Stimulated activated naive CD8-positive, alpha-beta T cell treated with anti-CD3 and anti-CD28 coated beads, Interleukin-15, Interleukin-2, amounts not matched to agents 100 ng/mL and 50 ng/mL, for 24 hours (primary cell): ENCODE measurements at regions not wholly inside any gene's neighbourhood (a gene's known extent, or its start where the extent isn't known, plus 50 kb on each side); places are given as distances from the start of the nearest gene placed in this dataset.
"Not testable (repeated sequence)": the region's sequence is repeated elsewhere in the genome, so short reads cannot be mapped to it uniquely, and the experiment has no call there.

Experiments used
- H3K27ac Mint-ChIP-seq: one replicate; pipeline ENCODE4 v1.8.0; 2021; ENCODE audit warnings: mild to moderate bottlenecking, mixed read lengths
- H3K27me3 Mint-ChIP-seq: one replicate; pipeline ENCODE4 v1.8.0; 2021; ENCODE audit warnings: mixed read lengths
- H3K36me3 Mint-ChIP-seq: one replicate; pipeline ENCODE4 v1.8.0; 2021; ENCODE audit warnings: low read depth, mixed read lengths
- H3K4me1 Mint-ChIP-seq: one replicate; pipeline ENCODE4 v1.8.0; 2021; ENCODE audit warnings: low read depth, mixed read lengths
- H3K4me3 Mint-ChIP-seq: one replicate; pipeline ENCODE4 v1.8.0; 2021; ENCODE audit warnings: mild to moderate bottlenecking, mixed read lengths
- H3K9me3 Mint-ChIP-seq: one replicate; pipeline ENCODE4 v1.8.0; 2021; ENCODE audit warnings: mixed read lengths

DNA sequence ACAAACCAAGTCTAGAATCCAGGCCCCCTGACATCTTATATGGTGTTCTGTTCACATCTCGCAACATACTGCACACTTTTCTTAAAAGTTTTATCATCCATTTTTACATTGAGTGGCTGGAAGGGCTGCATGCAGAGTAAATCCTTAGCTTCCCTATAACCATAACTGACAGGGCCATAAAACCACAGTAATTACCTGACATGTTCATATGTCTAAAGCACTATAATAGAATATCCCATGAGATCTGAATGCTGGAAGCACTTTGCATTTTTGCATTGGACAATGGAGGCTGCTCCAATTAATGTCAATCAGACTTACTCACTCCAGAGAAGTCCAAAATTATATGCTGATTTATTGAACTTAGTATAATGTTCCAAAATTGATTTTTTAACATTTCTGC, 86.6 kb upstream of the HES1 start:
- no peaks in the 10 kb centered on the region for H3K4me1 Mint-ChIP-seq
- H3K27ac Mint-ChIP-seq: no peak overlapping the region
- no peak overlapping the region for H3K4me3 Mint-ChIP-seq
- peaks cover 10% of the 10 kb centered on the region for H3K36me3 Mint-ChIP-seq
- H3K9me3 Mint-ChIP-seq: peaks cover 12% of the 10 kb centered on the region
- H3K27me3 Mint-ChIP-seq: peaks cover 13% of the 10 kb centered on the region

DNA sequence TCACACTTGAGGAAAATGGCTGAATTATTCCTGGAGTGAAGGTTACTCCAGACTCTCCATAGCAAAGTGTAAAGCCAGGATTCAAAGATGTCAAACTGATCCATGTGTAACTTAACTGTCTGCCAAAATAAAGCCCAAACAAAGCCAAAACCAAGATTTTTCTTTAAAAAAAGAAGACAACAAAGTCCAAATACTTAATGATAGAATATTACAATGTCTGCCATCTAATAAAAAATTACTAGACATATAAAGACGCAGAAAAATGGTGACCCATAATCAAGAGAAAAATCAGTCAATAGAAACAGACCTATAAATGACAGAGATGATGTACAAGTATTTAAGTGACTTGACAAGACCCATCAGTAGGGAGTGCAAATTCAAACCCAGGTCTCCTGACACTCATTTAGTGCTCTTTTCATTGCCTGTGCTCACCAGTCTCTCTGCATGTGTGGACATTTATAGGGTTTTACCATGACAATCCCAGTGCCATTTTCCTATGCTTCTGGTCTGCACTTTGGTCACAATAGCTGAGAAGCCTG, 85.1 kb upstream of the HES1 start:
- H3K4me1 Mint-ChIP-seq: no peaks in the 10 kb centered on the region

DNA sequence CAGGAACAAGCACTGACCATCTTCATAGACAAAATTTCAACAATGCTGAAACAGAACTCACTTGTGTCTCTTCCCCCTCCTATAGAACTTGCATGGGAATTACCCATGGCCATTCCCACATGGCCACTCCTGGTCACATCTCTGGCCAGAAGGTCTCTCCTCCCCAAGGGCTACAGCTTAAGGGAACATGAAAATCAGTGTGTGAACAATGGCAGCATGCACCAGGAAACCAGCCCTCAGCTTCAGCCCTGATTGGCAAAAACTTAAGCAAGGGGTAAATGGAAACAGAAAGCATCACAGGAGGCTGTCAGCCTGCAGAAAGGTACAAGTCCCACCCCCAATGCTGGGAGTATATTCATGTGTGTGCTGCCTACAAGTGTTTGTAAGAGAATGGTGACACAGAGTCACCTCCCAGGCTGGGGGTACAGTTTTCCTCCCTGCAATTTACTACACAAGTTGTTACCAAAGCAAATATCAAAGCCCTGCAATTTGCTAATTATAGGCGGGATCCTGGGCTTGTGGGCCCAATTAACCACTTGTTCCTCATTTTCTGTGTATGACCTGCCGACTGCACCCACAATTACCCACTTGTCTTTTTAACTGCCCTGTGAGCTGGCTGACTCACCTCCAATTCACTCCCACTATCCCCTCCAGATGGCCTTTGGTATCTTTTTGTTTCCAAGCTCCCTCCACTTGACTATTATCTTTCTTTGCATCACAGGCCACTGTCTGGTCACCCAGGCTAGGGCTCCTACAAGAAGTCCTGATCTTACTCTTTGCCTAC, 84.4 kb upstream of the HES1 start:
- peaks cover 3% of the 10 kb centered on the region for H3K4me1 Mint-ChIP-seq
- H3K4me3 Mint-ChIP-seq: no peak overlapping the region
- H3K36me3 Mint-ChIP-seq: peaks cover 10% of the 10 kb centered on the region
- H3K27me3 Mint-ChIP-seq: peaks cover 16% of the 10 kb centered on the region
- H3K9me3 Mint-ChIP-seq: peaks cover 12% of the 10 kb centered on the region
- H3K27ac Mint-ChIP-seq: no peak overlapping the region

More for the DNA sequence above, 85.1 kb upstream of the HES1 start:
- Mint-ChIP-seq H3K27me3 (peaks cover 13% of the 10 kb centered on the region), H3K4me3 (no peak overlapping the region), H3K27ac (no peak overlapping the region), H3K9me3 (peaks cover 12% of the 10 kb centered on the region), H3K36me3 (peaks cover 10% of the 10 kb centered on the region)

GRCh38 chr3:194053136-194053535, 82.8 kb upstream of the HES1 start:
- Mint-ChIP-seq H3K27ac (no peak overlapping the region), H3K36me3 (peaks cover 10% of the 10 kb centered on the region), H3K9me3 (peaks cover 12% of the 10 kb centered on the region), H3K4me1 (peaks cover 15% of the 10 kb centered on the region), H3K4me3 (no peak overlapping the region), H3K27me3 (peaks cover 28% of the 10 kb centered on the region)

- H3K36me3 Mint-ChIP-seq: peaks cover 10% of the 10 kb centered on the region
- no peak overlapping the region for H3K27ac Mint-ChIP-seq
- H3K4me1 Mint-ChIP-seq: peaks cover 16% of the 10 kb centered on the region
- peaks cover 12% of the 10 kb centered on the region for H3K9me3 Mint-ChIP-seq
- H3K27me3 Mint-ChIP-seq: peaks cover 26% of the 10 kb centered on the region
- H3K4me3 Mint-ChIP-seq: no peak overlapping the region
Observed at GRCh38 chr3:194054016-194054415, 81.9 kb upstream of the HES1 start.

GRCh38 chr3:194054540-194054939, 81.4 kb upstream of the HES1 start:
- peaks cover 10% of the 10 kb centered on the region for H3K36me3 Mint-ChIP-seq
- H3K27ac Mint-ChIP-seq: no peak overlapping the region
- H3K4me3 Mint-ChIP-seq: no peak overlapping the region
- peaks cover 24% of the 10 kb centered on the region for H3K27me3 Mint-ChIP-seq
- peaks cover 16% of the 10 kb centered on the region for H3K4me1 Mint-ChIP-seq
- peaks cover 12% of the 10 kb centered on the region for H3K9me3 Mint-ChIP-seq

DNA sequence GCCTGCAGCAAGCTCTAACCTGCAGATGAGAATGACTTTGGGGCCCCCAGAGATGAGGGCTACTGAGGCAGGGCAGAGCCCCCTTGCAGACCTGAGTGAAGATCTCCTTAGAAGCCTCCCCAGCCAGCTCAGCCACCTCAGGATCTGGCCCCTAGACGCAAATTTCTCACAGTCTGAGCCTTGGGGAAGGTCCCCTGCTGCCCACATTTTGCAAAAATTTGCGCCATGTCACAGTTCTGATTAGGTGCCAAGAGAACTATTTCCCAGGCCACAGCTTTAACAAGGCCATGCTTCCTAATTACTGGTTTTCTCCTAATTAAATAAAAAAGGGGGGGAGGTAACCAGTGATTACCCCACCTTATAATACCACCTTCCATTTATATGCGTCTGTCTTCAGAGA, 81.0 kb upstream of the HES1 start:
- Mint-ChIP-seq H3K27ac (no peak overlapping the region), H3K36me3 (peaks cover 10% of the 10 kb centered on the region), H3K9me3 (peaks cover 12% of the 10 kb centered on the region), H3K4me3 (no peak overlapping the region), H3K27me3 (peaks cover 24% of the 10 kb centered on the region), H3K4me1 (peaks cover 16% of the 10 kb centered on the region)

DNA sequence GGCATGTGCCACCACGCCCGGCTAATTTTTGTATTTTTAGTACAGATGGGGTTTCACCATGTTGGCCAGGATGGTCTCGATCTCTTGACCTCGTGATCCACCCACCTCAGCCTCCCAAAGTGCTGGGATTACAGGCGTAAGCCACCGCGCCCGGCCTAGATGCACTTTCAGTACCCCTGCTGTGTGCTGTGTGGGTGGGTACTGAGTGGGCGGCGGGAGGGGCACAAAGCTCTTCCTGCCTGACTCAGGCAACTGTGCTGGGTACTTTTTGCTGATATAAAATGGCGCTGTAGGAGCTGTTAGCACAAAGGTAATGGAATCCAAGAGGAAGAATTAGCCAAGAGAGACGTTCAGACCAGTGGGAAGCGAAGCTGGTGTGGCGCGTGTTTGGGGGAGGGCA, 79.6 kb upstream of the HES1 start:
- H3K27ac Mint-ChIP-seq, H3K36me3 Mint-ChIP-seq, H3K9me3 Mint-ChIP-seq, H3K4me3 Mint-ChIP-seq: not testable (repeated sequence)
- Mint-ChIP-seq H3K4me1 (peaks cover 16% of the 10 kb centered on the region), H3K27me3 (peaks cover 24% of the 10 kb centered on the region)

- H3K36me3 Mint-ChIP-seq: peaks cover 2% of the 10 kb centered on the region
Observed at GRCh38 chr3:194056731-194057415, 79.1 kb upstream of the HES1 start.

DNA sequence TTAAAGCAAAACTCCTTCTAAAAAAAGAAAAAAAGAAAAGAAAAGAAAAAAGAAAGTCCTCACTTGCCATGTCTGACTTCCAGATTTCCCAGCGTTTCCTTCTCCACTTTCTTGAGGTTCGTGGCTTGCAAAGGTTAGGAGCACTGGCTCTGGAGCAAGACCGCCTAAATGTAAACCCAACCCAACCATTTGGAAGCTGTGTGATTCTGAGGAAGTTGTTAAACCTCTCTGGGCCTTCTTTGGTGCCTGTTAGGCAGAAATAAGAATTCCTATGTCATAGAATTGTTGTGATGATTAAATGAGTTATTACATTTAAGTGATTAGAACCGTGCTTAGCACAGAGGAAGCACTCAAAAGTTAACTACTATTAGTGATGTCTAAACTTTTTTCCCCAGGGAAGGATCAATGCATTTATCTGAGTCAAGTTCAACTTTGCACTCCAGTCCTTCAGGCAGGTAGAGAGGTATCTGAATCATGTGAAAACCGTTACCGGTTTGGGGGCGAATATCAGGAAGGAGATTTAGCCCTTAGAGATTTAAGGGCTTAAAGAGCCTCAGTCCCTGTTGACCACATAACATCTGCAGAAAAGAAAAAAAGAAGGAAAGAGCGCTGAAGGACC, 78.3 kb upstream of the HES1 start:
- peaks cover 19% of the 10 kb centered on the region for H3K27me3 Mint-ChIP-seq
- H3K9me3 Mint-ChIP-seq: no peaks in the 10 kb centered on the region
- H3K27ac Mint-ChIP-seq: no peak overlapping the region
- peaks cover 16% of the 10 kb centered on the region for H3K4me1 Mint-ChIP-seq
- no peaks in the 10 kb centered on the region for H3K36me3 Mint-ChIP-seq
- peak overlapping the region; percentile 72 for H3K4me3 Mint-ChIP-seq

More at GRCh38 chr3:194056731-194057415, 79.1 kb upstream of the HES1 start:
- no peak overlapping the region for H3K27ac Mint-ChIP-seq
- no peak overlapping the region for H3K4me3 Mint-ChIP-seq
- peaks cover 22% of the 10 kb centered on the region for H3K27me3 Mint-ChIP-seq
- peaks cover 2% of the 10 kb centered on the region for H3K9me3 Mint-ChIP-seq
- H3K4me1 Mint-ChIP-seq: peaks cover 16% of the 10 kb centered on the region

DNA sequence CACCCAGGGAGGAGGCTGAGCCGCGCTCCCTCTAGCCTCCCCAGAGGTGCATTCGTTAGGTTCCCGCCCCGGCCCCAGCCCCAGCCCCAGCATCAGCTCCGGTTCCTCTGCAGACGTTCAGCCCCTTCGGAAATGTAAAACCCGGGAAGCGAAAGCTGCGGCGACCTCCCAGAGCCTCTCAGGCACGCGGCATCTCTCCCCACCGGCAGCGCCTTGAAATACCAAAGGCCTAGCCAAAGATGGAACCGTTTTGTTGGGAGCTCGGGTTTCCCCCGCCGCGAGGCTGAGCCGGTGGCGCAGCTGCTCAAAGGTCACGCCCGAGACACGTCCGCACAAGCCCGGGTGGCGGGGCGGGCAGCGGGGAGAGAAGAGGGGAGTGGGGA, 77.8 kb upstream of the HES1 start:
- Mint-ChIP-seq H3K4me1 (peaks cover 16% of the 10 kb centered on the region), H3K27ac (no peak overlapping the region), H3K9me3 (no peaks in the 10 kb centered on the region), H3K36me3 (no peaks in the 10 kb centered on the region), H3K4me3 (peak overlapping the region; percentile 72), H3K27me3 (peaks cover 16% of the 10 kb centered on the region)

GRCh38 chr3:194058753-194059152, 77.2 kb upstream of the HES1 start:
- peaks cover 15% of the 10 kb centered on the region for H3K27me3 Mint-ChIP-seq
- no peak overlapping the region for H3K4me3 Mint-ChIP-seq
- no peaks in the 10 kb centered on the region for H3K36me3 Mint-ChIP-seq
- no peaks in the 10 kb centered on the region for H3K9me3 Mint-ChIP-seq
- H3K4me1 Mint-ChIP-seq: peaks cover 16% of the 10 kb centered on the region
- no peak overlapping the region for H3K27ac Mint-ChIP-seq

DNA sequence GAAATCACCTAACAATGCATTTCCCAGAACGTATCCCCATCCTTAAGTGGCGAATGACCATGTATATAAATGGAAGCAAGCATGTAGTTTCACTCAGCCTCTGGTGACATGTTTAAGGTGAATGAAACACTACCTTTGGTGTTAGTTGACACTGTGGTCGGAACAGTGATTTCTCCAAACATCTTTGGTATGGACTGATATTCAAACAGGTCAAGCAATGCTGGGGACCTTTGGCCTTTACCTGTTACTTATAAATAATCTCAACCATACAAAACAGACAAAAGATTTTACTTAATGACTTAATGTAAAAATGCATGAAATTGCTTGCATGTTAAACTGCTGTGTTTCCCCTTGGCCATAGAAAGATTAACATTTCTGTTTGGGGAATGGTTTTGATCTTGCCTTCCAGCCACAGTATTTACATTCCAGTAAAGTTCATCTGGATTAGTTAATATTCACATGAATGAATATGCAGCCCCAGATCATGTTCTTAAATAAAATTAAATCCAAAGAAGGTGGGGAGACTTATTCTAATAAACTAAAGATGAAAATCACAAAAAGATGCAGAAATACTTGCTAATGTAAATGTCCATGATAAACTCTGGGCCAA, 74.4 kb upstream of the HES1 start:
- H3K27ac Mint-ChIP-seq: no peak overlapping the region
- H3K4me1 Mint-ChIP-seq: peaks cover 13% of the 10 kb centered on the region
- H3K36me3 Mint-ChIP-seq: no peaks in the 10 kb centered on the region
- H3K4me3 Mint-ChIP-seq: no peak overlapping the region
- H3K27me3 Mint-ChIP-seq: peaks cover 24% of the 10 kb centered on the region
- no peaks in the 10 kb centered on the region for H3K9me3 Mint-ChIP-seq

DNA sequence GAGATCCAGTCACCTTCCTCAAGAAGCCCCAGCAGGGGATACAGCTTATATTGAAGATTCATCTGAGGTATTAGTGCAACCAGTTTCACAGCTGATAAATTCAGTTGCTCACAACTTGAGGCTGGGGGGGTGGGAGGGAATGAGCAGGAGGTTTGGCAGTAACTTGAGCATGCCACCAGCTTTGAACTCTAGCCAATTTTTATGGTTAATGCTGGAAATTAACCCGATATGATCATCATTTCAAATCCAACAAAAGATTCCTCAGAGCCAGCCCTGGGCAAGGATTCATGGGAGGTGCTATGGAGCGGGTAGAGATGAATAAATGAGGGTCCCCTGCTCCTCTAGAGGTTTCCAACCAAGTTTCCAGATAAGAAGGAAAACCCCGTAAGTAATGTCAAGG, 73.1 kb upstream of the HES1 start:
- Mint-ChIP-seq H3K36me3 (no peaks in the 10 kb centered on the region), H3K9me3 (no peaks in the 10 kb centered on the region), H3K27me3 (peaks cover 28% of the 10 kb centered on the region), H3K4me1 (peaks cover 3% of the 10 kb centered on the region), H3K27ac (no peak overlapping the region), H3K4me3 (no peak overlapping the region)
